Progenitor cell of endocrine pancreas (in vitro differentiated cells): ENCODE measurements at regions not wholly inside any gene's neighbourhood (a gene's known extent, or its start where the extent isn't known, plus 50 kb on each side); places are given as distances from the start of the nearest gene placed in this dataset.

Source experiments
- DNase-seq: peaks from one replicate; pipeline ENCODE4 v3.0.0; 2021; ENCODE audit warnings: low spot score; ENCODE audit not compliant: unreplicated experiment
- H3K27ac Mint-ChIP-seq: 2 replicates; pipeline ENCODE4 v1.8.0; 2021; ENCODE audit warnings: mild to moderate bottlenecking, moderate library complexity, mixed read lengths
- H3K27me3 Mint-ChIP-seq: 2 replicates; pipeline ENCODE4 v1.8.0; 2021; ENCODE audit warnings: mixed read lengths
- H3K36me3 Mint-ChIP-seq: 2 replicates; pipeline ENCODE4 v1.8.0; 2022; ENCODE audit warnings: mixed read lengths; ENCODE audit not compliant: insufficient read depth
- H3K4me1 Mint-ChIP-seq: 2 replicates; pipeline ENCODE4 v1.8.0; 2021; ENCODE audit warnings: low read depth, mixed read lengths
- H3K4me3 Mint-ChIP-seq: 2 replicates; pipeline ENCODE4 v1.8.0; 2021; ENCODE audit warnings: low read depth, mild to moderate bottlenecking, moderate library complexity, mixed read lengths
- H3K9me3 Mint-ChIP-seq: 2 replicates; pipeline ENCODE4 v1.8.0; 2021; ENCODE audit warnings: low read depth, mixed read lengths
- TF ChIP-seq, protein P1 (sequence below): fragments of 200-600 bp; sonication (generic); IDR thresholded peaks from one replicate; pipeline ENCODE4 v1.5.0; 2021; ENCODE audit warnings: antibody characterized with exemption, mild to moderate bottlenecking; ENCODE audit not compliant: unreplicated experiment

DNA sequence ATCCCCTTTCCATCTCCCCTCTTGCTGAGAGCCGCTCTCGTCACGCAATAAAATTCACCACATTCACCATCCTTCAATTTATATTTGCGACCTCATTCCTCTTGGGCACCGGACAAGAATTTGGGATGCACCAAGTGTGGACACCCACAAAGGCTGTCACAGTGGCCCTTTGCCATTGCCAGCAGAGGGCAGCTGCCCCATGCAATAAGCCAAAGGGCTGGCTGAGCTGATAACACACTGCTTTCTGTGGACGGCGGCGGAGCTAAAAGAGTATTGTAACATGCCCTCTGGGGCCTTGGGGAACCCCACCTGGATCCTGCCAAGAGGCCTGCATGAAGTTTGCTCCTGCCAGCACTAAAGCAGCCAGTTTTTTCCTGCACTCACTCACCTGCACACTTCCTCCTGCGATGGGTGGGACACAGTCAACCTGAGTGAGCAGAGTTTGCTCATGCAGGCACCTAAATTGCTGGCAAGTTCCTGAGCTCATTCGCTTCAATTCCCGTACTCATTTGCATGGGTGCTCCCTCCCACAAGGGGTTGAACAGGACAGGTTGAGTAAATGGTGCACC is 792.3 kb upstream of the ADAMTS5 start:
- H3K9me3 Mint-ChIP-seq: peaks cover 4% of the 10 kb centered on the region
- peaks cover 9% of the 10 kb centered on the region for H3K4me1 Mint-ChIP-seq
- no peaks in the 10 kb centered on the region for H3K27me3 Mint-ChIP-seq
- TF ChIP-seq, protein P1, sequence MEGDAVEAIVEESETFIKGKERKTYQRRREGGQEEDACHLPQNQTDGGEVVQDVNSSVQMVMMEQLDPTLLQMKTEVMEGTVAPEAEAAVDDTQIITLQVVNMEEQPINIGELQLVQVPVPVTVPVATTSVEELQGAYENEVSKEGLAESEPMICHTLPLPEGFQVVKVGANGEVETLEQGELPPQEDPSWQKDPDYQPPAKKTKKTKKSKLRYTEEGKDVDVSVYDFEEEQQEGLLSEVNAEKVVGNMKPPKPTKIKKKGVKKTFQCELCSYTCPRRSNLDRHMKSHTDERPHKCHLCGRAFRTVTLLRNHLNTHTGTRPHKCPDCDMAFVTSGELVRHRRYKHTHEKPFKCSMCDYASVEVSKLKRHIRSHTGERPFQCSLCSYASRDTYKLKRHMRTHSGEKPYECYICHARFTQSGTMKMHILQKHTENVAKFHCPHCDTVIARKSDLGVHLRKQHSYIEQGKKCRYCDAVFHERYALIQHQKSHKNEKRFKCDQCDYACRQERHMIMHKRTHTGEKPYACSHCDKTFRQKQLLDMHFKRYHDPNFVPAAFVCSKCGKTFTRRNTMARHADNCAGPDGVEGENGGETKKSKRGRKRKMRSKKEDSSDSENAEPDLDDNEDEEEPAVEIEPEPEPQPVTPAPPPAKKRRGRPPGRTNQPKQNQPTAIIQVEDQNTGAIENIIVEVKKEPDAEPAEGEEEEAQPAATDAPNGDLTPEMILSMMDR: peak; percentile 50
- H3K27ac Mint-ChIP-seq: no peak overlapping the region
- H3K36me3 Mint-ChIP-seq: no peaks in the 10 kb centered on the region
- H3K4me3 Mint-ChIP-seq: no peak overlapping the region
- no peak for DNase-seq

DNA sequence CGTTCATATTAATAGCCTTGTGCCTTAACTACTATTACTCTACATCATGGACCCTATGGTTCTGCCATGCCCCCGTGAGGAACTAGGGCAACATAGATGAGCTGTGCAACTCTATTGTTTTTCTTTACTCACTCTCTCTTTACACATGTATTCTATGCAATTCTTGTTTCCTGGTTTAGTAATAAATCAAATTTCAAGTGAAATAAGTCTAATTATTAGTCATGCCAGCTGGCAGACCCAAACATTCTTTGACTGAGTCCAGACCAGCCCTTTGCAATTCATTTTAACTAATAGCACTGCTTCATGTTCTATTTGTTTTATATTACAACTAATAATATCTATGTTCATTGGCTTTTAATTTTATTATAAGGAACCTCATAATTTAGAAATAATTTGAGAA is 789.3 kb upstream of the ADAMTS5 start:
- TF ChIP-seq, protein P1: no peak
- Mint-ChIP-seq H3K4me1 (peaks cover under 1% of the 10 kb centered on the region), H3K9me3 (peaks cover 4% of the 10 kb centered on the region), H3K36me3 (no peaks in the 10 kb centered on the region), H3K27ac (no peak overlapping the region), H3K27me3 (no peaks in the 10 kb centered on the region), H3K4me3 (no peak overlapping the region)
- DNase-seq: no peak

DNA sequence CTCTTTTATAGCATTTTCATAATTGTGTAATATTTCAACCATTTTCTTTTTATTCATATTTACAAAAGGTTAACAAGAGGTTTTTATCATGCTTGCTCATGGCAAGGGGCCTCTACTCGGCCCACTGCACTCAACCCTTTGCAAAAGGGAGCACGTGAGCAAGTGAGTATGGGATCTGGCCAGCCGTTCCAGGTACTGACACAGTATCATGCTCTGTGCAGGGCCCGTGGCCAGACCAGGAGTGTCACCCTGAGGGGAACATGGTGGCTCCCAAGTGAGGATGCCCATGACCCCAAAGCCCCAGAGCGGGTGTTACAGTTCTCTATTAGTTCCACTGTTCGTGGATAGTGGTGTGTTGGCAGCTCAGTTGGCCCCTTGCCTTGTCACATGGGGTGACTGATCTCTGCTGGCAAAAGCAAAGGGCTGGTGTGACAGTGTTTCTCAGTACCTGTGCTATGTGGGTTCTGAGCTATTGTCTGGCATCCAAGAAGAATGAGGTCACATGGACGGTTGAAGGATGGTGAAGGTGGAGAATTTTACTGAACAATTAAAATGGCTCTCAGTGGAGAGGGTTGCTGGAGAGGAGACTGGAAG is 777.2 kb upstream of the ADAMTS5 start:
- no peaks in the 10 kb centered on the region for H3K27me3 Mint-ChIP-seq
- TF ChIP-seq, protein P1: no peak
- no peak for DNase-seq
- H3K4me3 Mint-ChIP-seq: no peak overlapping the region
- no peak overlapping the region for H3K27ac Mint-ChIP-seq
- no peaks in the 10 kb centered on the region for H3K36me3 Mint-ChIP-seq
- no peaks in the 10 kb centered on the region for H3K4me1 Mint-ChIP-seq
- peaks cover 11% of the 10 kb centered on the region for H3K9me3 Mint-ChIP-seq

DNA sequence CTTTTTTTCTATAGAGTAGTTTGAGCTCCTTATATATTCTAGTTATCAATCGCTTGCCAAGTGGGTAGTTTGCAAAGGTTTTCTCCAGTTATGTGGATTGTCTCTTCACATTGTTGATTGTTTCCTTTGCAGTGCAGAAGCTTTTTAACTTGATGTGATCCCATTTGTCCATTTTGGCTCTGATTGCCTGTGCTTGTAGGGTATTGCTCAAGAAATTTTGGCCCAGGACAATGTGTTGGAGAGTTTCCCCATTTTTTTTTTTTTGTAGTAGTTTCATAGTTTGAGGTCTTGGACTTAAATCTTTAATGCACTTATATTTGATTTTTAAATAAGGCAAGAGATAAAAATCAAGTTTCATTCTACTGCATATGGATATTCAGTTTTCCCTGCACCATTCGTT is 774.8 kb upstream of the ADAMTS5 start:
- no peaks in the 10 kb centered on the region for H3K36me3 Mint-ChIP-seq
- TF ChIP-seq, protein P1: no peak
- H3K4me3 Mint-ChIP-seq: no peak overlapping the region
- peaks cover 11% of the 10 kb centered on the region for H3K9me3 Mint-ChIP-seq
- no peak for DNase-seq
- no peak overlapping the region for H3K27ac Mint-ChIP-seq
- H3K27me3 Mint-ChIP-seq: no peaks in the 10 kb centered on the region
- H3K4me1 Mint-ChIP-seq: no peaks in the 10 kb centered on the region

DNA sequence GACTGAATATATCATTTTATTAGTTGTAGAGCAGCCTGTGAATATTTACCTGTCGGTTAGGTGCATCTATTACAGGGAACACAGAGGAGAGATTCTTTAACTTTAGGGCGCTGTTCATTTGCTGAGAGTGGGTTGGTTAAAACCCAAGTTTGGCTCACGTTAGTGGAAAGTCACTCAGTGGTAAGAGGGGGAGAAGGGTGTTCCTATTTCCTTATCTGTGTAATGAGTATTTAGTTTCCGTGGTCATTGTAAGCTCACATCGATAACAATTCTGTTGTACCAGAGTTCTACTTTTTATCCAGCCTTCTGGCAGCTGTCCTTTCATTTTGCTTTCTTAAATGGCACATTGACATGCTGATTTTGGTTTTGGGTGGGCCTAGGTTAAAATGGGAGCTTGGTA is 773.2 kb upstream of the ADAMTS5 start:
- no peak overlapping the region for H3K4me3 Mint-ChIP-seq
- DNase-seq: no peak

More for the DNA sequence above, 773.2 kb upstream of the ADAMTS5 start:
- Mint-ChIP-seq H3K4me1 (no peaks in the 10 kb centered on the region), H3K27me3 (no peaks in the 10 kb centered on the region), H3K9me3 (peaks cover 7% of the 10 kb centered on the region), H3K36me3 (no peaks in the 10 kb centered on the region), H3K27ac (no peak overlapping the region)
- TF ChIP-seq, protein P1: no peak
